ENCODE measurements at regions not wholly inside any gene's neighbourhood (a gene's known extent, or its start where the extent isn't known, plus 50 kb on each side); places are given as distances from the start of the nearest gene placed in this dataset.

- no peak for TF ChIP-seq CTCF (tag by site-specific recombination; IDR thresholded peaks at IDR 0.05)
- TF ChIP-seq YY1 (tag by site-specific recombination; IDR thresholded peaks at IDR 0.05): no peak
- TF ChIP-seq ZNF654 (tag by site-specific recombination; IDR thresholded peaks at IDR 0.05; ENCODE audit: low read depth): no peak
- TF ChIP-seq TCF7L2 (IDR thresholded peaks at IDR 0.05; ENCODE audit: borderline replicate concordance, low read depth, low read length): no peak
- no peak for TF ChIP-seq ZNF670 (tag by site-specific recombination; IDR thresholded peaks at IDR 0.05; ENCODE audit: low read depth)
- TF ChIP-seq, protein P1, sequence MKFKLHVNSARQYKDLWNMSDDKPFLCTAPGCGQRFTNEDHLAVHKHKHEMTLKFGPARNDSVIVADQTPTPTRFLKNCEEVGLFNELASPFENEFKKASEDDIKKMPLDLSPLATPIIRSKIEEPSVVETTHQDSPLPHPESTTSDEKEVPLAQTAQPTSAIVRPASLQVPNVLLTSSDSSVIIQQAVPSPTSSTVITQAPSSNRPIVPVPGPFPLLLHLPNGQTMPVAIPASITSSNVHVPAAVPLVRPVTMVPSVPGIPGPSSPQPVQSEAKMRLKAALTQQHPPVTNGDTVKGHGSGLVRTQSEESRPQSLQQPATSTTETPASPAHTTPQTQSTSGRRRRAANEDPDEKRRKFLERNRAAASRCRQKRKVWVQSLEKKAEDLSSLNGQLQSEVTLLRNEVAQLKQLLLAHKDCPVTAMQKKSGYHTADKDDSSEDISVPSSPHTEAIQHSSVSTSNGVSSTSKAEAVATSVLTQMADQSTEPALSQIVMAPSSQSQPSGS (tag by site-specific recombination; IDR thresholded peaks at IDR 0.05; ENCODE audit: low read depth): no peak
- no peak for TF ChIP-seq ZNF792 (tag by site-specific recombination; IDR thresholded peaks at IDR 0.05)
Observed at GRCh38 chr5:121415270-121415669, 436.4 kb upstream of the FTMT start.
